NCI-H82 treated with DMSO at 0.1 percent for 48 hours (cell line): ENCODE measurements at regions not wholly inside any gene's neighbourhood (a gene's known extent, or its start where the extent isn't known, plus 50 kb on each side); places are given as distances from the start of the nearest gene placed in this dataset.

Experiments
- DNase-seq: peaks from one replicate; lab custom pipeline; 2025; ENCODE audit not compliant: unreplicated experiment; lab: John Stamatoyannopoulos, UW

DNA sequence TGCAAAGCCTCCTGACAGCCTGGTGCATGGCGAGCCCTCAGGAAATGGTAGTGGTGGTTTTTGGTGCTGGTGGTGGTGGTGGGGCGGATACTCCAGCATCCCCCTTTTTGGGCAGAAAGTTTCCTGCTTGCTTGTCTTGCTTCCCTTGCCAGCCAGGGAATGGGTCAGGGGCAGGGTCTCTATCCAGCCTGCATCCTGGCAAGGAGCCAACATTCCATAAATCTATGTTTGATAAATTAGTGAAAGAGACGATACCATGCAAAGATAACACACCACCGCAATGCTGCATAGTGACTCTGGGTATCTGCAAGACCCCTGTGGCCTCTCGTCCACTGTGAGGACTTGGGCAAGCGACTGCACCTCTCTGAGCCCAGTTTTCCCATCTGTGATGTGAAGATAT lies 246.2 kb downstream of the LRFN2 start:
- DNase-seq = no peak

DNA sequence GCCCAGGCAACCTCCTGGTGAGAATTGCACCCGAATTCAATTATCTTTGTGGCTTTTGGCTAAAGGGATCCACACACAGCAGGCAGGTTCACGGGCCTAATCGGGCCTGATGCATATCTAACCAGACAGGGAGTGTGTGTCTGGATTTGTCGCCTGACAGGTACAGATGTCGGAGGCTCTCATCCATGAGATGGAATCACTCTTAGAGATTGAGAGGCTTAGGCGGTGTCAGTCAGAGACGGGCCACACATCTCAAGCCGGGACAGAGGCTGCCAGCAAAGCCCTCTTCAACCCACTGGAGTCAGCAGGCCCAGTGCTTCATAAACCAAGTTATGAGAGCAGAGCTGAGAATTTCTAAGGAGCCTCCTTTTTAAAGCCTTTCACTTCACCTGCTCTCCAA lies 247.0 kb downstream of the LRFN2 start:
- DNase-seq = peak; percentile 75

DNA sequence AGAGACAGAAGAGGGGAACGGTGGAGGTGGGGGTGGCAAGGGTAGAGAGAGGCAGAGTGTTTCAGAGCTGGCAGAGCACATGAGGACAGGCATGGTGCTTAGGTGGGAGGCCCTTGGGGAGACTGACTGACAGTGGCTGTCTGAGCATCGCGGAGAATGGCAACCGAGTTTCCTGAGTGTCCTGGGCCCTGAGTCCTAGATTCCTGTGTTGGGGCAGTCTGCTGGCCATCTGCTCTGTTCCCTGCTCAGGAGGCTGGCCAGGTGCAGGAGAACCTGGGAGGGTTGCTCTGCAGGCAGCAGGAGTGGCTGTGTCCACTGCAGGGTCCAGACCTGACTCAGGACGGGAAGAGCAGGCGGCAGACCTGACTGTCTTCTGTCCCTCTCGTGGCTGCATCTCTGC lies 248.9 kb downstream of the LRFN2 start:
- no peak for DNase-seq

DNA sequence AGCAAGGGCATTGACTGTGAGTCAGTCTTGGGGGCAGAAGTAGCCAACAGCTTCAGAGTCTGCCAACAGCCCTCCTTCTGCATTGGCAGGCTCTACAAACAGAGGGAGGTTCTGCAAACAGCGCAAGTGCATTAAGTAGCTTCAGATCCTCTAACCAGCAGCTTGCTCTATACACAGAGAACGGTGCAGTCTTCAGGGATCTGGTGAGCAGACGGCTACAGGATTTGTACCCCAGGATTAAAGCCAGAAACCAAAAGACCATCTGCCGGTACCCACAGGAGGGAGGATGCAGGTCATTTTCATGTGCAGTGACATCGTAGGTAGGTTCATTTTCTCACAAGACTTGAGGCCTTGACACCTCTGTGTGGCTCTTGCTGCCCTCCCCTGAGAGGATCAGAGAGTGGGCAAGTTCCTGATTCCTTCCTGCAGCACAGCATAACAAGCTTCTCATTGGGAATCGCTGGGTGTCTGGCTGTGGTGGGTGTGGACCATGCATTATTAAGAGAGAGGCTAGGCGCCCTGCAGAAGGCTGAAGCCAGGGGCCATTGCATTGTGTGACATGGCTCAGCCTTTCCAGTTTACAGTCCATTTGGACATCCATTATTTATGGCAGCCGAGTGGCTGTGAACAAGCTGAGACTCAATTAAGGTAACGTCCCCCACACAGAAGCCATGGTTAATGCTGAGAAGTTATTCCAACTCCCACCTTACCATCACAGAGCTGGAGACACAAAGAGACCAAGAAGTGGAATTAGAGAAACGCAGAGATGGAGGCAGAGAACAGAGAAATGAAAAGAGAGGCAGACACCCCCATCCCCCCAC lies 250.0 kb downstream of the LRFN2 start:
- peak; percentile 94 for DNase-seq

DNA sequence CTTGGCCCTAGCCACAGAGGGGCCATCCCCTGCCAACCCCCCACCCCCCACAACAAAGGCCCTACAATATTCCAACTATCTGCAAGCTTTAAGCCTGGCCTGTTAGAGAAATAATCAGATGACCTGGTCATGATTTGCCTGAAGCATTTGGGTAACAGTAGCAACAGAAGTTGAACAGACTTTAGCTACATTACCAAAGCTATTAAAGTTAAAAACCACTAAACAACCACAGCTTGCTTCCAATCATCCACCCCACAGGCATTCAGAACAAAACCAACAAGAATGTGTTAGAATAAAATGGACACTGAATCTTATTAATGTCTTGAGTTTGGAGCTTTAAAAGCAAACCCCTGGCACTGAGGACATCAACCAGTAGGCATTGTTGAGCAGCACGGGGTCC lies 250.9 kb downstream of the LRFN2 start:
- no peak for DNase-seq

DNA sequence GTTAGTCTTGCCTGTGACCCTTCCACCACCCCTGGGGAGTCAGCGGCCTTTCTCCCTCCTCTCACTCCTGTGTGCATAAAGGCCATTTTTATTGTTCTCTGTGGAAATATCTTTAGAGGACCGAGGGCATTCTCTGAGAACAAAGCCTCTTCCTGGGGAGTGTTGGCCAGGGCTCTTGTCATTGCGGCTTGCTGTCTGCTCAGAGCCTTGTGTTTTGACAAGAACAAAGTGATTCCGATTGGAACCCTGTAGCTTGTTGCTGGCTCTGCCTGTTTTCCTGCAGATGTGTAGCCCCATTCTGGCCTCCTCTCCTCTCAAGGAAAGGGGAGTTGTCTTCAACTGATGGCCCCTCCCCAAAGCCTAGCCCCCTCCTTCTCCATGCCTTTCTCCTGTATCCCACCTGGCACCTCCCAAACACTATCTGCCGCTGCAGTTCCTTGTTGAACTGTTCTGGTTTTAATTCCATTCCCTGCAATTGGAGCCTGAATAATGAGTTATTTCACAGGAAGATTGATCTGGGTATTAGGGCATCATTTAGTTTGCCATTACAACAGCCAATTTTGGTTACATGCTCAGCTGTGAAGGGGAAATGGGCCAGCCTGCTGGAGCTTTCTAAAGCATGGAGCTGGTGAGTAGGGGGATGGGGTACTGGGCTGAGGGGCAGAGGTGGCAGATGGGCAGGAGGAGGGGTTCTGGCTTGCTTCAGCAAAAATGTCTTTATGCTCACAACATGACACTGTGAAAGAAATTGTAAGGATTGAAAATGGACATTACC lies 252.5 kb downstream of the LRFN2 start:
- no peak for DNase-seq

DNA sequence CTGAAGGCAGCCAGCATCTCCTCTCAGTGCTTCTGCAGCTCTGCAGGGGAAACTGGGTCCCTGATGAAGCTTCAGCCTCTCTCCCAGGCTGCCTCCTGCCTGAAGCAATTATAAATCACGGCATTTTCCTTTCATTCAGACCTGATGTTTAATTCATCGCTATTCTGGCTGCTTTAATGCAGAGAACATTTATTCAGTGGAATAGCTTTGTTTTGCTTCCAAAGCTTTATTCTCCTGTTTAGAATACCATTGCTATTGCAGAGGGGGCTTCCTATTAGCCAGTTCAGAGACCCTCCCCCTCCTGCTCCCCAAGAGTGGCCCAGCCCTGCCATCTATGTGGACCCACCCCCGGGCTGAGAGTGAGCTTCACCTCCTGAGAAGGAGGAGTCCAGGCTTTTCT lies 255.6 kb downstream of the LRFN2 start:
- DNase-seq = no peak

DNA sequence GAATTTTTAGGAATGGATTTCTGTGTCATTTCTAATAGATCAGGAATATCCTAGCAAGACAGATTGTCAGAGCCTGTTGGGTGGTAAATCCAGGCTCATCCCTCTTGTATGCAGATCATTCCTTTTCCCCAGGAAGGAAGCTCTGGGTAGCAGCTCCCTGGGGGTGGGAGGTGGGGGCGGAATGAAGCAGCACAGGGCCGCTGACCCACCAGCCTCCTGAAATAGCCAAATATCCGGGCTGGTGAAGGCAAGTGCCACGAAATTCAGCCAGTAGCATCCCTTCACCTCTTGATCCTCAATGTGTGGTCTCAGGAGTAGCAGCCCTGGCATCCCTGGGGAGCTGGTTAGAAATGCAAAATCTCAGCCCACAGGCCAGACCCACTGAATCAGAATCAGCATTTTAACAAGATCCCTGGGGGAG lies 256.9 kb downstream of the LRFN2 start:
- no peak for DNase-seq

DNA sequence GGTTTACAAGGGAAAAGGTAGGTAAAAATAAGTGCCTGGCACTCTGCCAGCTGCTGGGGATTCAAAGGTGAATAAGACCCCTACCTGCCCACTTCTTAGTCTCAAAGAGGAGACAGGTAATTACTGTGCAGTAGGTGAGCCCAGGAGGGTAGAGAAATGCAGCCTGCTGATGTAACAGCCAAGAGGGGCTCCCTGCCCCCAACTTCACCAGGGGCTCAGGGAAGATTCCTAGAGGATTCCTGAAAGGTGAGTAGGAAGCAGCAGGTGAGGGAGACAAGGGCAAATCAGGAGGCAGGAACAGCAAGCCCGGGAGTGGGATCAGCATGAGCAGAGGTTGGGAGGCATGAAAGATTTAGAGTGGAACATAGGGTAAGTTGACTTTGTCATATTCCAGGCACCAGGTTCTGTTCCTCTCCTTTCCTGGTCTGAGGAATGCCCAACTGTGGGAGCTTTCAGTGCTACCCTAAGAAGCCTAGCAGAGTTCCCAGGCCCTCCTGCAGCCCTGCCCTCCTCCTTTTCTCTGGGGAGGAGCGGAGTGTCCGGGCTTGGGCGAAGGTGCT lies 258.1 kb downstream of the LRFN2 start:
- no peak for DNase-seq

DNA sequence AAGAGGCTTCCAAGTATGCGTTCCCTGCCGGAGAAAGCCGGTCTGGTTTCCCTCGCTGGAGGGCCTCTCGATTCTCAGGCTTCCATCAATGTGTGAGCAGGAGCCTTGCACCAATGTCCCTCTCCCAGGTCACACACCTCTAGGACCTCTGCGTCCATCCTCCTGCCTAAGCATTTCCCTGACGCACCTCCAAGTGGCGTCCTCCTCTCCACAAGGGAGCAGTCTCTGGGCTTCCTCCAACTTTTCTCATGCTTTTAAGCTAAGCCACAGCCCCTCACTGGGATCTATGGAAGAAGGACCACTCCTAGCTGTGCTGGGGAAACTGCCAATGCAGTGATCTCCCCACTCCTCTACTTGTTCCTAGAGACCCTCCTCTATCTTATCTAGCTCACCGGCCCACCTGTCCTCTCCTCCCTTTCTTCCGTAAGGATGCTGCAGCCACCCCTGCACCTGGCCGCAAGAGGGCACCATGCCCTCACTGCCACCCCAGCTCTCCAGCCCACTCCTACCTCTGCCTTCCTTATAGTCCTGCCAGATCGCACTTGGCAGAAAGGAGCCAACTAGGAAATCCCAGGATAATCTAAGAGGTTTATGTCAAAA lies 258.7 kb downstream of the LRFN2 start:
- DNase-seq = peak; percentile 58

DNA sequence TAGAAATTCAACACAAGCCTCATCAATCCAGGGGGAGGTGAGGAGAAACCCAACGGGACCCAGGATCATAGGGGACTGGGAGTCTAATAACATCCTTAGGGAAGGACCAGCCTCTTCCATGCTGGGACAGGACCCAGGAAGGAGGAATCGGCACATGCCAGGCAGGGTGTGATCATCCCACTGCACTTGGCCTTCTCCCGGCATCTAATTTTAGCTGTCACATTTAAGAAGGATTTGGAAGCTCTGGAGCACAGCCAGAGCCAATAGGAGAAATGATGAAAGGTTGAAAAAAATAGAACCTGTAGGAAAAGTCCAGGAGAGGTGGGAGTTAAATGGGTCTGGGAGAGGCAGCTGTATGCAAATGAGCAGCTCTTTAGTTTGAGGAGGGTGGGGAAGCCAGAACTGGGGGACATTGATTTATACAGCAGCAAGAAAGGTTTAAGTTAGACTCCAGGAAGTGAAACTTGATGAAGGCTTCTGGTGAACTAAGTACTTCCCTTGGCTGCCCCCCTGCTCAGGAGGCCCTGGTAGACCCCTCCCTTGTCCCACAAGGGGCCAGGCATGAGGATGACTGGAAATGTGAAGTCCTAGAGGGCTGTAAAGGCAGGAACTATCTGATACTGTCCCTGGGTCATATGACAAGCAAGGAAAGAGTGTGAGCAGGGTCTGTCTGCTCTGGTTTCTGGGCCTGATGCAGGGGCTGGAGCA lies 260.3 kb downstream of the LRFN2 start:
- DNase-seq = no peak

DNA sequence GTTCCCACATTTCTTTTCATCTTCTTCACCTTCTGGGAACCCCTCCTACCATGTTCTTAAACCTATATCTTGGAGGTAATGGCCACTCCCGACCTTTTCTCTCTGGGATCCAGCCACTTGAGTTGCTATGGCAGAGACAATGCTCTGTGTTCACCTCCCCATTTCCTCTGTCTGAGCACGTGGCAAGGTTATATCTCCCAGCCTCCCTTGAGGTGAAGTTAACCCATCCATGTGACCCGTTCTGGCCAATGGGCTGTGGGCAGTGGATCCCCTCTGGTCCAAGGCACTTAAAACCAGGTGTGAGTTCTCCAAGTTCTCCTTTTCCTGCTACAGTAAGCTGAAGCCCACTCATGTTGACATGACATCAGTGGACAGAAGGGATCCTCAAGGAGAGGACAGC lies 261.4 kb downstream of the LRFN2 start:
- no peak for DNase-seq

DNA sequence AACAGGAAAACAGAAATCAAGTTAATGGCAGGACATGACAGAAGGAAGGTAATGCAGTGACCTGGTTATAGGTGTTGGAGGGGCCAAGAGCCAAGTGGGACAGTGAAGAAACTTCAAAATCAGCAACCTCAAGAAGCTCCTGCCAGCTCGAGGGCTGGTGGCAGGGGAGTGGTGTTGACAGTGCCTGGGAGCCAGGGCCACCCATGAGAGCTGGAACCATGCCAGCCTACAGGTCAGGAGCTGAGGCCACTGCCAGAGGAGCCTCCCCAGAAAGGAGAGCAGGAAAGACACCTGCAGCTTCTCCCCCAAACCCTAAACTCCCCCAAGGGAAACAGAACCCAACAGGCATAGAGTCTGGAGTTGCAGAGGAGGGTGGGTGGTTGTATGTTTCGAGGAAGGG lies 262.1 kb downstream of the LRFN2 start:
- DNase-seq = no peak

DNA sequence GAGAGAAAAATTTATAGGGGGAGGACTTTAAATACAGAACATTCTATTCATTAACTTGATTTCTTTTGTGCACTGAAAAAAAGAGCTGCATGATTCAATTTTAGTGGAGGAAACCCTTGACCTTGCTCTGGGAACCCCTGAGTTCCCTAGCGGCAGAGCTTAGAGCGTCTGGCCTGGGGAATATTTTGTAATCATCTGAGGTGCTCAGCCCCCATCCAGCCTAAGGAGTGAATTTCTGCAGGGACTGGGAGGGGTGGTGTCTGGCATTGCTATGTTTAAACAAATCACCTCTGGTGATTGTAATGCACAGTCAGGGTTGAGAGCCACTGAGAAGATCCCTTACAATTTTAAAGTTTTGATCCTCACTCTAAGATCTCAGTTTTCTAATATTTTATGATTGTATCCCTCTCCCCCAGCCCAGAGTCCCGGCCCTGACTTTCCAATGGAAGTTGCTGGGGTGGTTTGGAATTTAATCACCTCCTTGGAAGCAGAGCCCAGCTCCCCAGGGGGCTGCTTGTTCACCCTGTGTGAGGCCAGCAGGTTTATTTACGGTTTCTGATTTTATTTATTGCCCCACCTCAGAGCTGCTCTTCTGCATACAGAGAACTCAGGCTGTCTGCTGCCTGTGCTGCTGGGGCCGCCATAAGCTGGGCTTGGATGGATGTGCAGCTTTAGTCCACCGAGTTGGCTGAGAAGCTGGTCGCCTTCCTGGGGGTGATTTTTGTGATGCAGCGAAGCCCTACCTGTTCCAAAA lies 263.1 kb downstream of the LRFN2 start:
- no peak for DNase-seq

DNA sequence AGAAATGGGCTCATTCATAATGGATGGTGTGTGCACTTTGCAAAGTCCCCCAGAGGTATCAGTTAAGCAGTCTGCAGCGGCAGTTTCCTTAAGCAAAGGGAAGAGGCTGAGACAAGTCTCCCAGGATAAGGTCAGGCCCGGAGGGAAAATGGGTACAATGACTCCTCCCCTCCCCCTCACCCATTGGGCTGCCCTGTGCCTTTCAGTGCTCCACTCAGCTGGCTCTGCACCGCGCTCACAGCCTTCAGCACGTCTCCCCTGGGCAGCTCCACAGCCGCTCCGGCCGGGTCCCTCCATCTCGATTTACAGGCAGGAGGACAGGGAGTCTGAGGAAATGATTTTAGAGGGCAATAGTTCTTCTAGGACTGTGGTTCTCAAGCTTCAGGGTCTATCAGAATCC lies 264.8 kb downstream of the LRFN2 start:
- DNase-seq = no peak

DNA sequence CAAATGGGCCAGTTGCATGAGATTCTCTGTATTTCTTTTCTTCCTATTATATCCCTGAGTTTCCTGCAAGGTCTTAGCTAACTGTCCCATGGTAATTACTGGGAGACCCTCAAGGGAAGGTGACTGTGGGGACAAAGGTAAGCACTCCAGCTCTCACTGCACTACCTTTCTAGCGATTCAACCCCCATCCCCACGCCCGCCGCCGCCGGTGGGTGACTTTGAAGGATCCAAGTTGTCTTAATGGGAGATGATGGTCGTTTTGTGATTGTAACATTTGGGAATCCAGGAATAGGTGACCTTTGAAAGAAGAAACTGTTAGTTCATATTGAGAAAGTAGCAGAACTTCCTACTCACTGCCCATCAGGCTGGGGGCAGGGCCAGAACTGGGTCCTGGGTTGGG lies 265.5 kb downstream of the LRFN2 start:
- DNase-seq = no peak

DNA sequence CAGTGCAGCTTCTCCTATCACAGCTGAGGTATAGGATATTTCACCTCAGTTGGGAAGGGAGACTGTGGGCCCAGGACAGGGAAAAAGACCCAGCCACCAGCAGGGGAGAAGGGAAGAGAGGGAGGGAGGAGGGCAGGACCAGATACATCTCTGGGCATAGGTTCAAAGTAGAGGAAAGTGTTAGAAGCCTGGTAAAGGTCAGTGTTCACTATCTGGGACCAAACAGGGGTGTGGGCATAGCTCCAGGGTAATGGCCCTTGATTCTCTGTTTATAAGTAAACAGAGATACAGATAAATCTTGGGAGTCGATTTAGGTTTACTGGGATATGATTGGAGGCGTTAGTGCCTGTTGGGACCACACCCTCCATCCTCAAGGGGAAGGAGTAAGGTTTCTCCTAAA lies 266.2 kb downstream of the LRFN2 start:
- DNase-seq = no peak

DNA sequence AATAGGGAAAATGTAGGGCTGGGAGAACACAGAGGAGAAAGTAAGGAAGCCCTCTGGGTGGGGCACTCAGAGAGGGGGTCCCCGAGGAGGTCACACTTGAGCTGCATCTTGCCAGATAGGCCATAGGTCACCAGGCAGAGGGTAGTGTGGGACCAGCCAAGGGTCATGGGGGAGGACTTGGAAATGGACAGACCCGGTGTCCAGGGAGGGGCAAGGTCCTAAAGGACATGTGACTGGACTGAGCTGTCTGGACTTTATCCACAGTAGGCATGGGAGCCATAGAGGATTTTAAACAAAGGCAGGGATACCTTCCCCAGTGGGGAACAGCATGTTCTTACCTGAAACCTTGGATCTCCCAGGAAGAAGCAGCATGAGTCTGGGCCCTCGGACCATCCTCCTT lies 266.7 kb downstream of the LRFN2 start:
- DNase-seq = no peak

DNA sequence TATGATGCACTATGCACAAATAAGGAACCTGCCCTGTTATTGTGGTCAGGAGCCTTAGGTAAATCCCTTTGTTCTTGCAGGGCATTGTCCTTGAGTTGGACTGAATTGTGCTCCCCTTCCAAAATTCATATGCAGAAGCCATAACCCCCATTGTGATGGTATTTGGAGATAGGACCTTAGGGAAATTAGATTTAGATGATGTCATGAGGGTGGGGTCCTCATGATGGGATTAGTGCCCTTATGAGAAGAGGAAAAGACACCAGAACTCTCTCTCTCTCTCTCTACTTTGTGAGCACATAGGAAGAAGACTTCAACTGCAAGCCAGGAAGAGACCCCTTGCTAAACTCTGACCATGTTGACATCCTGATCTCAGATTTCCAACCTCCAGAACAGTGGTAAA lies 268.0 kb downstream of the LRFN2 start:
- DNase-seq = no peak

DNA sequence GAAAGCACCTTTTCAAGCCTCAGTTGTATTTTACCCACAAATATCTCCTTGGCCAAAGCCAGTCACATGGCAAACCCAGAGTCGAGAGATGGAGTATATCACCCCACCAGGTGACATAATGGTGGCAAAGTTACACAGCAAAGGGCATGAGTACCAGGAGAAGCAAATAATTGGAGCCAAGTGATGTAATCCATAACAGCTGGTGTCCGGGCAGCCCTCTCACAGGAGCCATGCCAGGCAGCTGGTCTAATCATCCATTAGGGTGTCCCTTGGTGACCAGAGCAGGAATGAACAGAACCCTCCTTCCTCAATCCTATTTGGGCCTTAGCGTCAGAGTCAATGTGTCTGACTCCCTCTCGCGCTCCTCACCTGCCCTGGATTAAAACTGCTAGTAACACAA lies 272.1 kb downstream of the LRFN2 start:
- no peak for DNase-seq
